Inflammatory macrophage treated with lipopolysaccharide for 4 hours (primary cell): ENCODE measurements at regions not wholly inside any gene's neighbourhood (a gene's known extent, or its start where the extent isn't known, plus 50 kb on each side); places are given as distances from the start of the nearest gene placed in this dataset.
"Not testable (repeated sequence)": the region's sequence is repeated elsewhere in the genome, so short reads cannot be mapped to it uniquely, and the experiment has no call there.

Experiments used
- DNase-seq: peaks from one replicate; pipeline ENCODE4 v3.0.0-alpha.2; 2020

DNA sequence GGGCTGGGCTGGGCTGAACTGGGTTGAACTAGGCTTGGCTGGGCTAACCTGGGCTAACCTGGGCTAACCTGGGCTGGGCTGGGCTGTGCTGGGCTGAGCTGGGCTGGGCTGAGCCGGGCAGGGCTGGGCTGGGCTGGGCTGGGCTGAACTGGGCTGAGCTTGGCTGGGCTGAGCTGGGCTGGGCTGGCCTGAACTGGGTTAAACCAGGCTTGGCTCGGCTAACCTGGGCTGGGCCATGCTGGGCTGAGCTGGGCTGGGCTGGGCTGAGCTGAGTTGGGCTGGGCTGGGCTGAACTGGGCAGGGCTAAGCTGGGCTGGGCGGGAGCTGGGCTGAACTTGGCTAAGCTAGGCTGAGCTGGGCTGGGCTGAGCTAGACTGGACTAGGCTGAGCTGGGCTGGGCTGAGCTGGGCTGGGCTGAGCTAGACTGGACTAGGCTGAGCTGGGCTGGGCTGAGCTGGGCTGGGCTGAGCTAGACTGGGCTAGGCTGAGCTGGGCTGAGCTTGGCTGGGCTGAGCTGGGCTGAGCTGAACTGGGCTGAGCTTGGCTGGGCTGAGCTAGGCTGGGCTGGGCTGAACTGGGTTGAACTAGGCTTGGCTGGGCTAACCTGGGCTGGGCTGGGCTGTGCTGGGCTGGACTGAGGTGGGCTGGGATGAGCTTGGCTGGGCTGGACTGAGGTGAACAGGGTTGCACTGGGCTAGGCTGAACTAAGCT lies 49.9 kb upstream of the GPC1 start:
- not testable (repeated sequence) for DNase-seq
